ACHN (cell line): ENCODE measurements at regions not wholly inside any gene's neighbourhood (a gene's known extent, or its start where the extent isn't known, plus 50 kb on each side); places are given as distances from the start of the nearest gene placed in this dataset.

Experiments used
- DNase-seq: peaks from one replicate; pipeline ENCODE4 v3.0.0-alpha.2; 2015
- in situ Hi-C: cut with HindIII; loops from 2 replicates; pipeline ENCODE4 v1.10.0; 2017; ENCODE audit warnings: low sequenced_read_pairs, low pct_ligation_motif_present, low pct_unique_long_range_greater_than_20kb

DNA sequence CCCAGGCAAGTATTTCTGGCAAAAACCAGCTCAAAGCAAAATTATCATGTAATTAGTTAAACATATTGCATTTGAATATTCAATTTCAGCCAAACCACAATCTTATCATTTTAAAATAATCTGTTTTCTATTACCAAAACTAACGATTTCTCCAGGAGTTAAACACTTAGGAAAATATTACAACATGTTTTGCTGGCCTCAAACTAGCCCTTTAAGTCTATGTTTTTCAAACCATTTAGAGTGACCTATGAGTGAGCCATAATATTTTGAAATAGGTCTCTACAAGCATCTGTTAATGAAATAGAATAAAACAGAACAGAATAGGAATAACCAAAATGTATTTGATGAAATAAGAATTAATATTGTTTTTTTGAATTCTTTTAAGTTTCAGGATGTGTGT lies 370.9 kb downstream of the COL12A1 start:
- DNase-seq = no peak
- in situ Hi-C loops = no loop called here

DNA sequence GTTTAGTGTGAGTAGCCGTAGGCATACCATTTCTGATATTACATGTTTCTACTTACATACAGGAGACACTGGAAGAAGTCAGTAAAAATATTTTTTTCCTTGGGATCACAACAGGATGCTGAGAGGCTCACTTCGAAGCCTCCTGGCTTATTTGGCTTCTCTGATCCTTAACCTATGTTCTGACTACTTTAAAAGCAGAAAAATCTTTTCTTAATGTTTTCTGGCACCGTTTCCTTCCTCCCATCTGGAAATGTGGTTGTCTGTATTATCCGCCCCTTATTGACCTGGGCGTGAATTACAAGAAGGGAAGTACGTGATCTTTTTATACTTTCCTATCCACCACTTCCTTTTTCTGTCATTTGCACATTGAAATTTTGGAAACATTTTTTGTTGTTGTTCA lies 379.6 kb downstream of the COL12A1 start:
- no peak for DNase-seq
- in situ Hi-C loops = no loop called here

DNA sequence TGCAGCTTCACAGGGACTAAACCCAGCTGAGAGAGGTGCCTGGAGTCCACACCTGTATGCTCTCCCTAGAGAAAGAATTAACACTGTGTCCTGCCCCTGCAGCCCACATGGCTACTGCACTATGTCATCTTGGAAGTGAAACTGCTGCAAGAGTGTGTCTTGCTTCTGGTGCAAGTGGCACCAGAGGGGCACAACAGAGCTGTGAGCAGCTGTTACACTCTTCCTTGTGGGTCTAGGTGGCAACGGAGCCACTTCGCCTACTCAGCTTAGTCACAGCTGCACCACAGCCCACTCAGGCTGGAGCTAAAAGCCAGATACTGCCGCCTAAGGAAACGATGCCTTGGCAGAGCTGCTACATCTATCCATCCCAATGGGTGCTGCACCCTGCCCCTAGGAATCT lies 391.4 kb downstream of the COL12A1 start:
- DNase-seq = no peak

DNA sequence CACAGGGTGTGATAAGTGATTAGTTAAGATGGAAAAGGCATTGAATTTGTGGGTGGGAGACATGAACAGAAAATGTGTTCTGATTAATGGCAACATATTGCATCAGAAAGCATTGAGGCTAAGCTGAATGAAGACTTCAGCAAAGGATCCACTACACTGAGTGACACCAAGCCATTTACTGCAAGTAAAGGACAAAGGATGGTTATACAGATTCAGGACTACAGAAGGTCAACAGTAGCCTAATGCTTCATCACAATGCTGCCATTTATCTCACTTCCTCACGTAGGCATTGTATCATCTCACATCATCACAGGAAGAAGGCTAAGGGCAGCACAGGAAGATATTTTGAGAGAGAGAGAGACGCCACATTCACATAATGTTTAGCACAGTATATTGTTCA lies 398.2 kb downstream of the COL12A1 start:
- in situ Hi-C loops = no loop called here
- no peak for DNase-seq

More for the DNA sequence above, 391.4 kb downstream of the COL12A1 start:
- in situ Hi-C loops = no loop called here

DNA sequence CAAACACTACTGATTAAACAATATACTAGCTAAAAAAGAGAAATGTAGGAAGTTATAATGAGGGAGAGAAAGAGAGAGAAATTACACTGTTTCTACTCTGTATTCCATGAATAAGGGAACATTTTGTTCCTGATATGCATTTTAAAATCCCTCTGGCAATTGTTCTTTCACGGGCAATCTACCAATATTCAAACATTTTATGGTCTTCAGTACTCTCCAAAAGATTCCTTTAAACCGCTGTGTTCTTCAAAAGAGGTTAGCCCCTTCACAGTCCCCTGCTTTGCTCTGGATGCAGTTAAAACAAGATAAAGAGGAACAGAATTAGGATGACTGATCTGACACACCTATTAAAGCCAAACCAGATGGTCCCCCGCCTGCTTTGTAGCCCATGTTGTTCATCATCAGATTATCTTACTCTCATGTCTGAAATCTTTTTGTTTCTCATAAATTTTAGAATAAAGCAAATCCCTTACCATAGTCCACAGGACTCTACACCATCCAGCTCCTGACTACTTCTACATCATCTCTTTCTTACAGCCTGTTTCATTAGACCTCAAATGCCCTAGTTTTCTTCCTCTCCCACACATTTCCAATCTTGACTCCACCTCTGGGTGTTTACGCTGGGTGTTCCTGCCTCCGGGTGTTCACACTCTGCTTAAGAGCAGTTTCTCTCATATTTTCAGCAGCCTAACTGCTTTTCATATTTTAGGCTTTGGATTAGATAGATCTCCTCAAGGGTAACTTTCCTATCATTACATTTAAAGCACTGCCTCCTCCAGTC lies 399.7 kb downstream of the COL12A1 start:
- DNase-seq = no peak
- in situ Hi-C loops = no loop called here

DNA sequence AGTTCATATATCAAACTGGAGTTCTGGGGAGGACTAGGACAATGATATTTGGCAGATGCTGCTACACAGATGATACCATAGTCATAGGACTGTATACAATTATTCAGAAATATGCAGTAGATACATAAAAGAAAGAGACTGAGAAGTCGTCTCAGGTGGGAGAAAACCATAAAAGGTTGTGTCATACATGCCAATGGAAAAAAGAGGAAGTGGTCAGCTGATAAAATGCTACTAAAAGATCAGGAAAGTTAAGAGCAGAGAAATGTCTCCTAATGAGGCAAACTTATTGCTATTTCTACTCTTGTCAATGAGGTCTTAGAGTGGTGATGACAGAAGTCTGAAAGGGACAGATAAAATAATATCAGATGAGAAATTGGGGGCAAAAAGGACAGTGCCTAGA lies 407.6 kb downstream of the COL12A1 start:
- in situ Hi-C loops = no loop called here
- DNase-seq = no peak

DNA sequence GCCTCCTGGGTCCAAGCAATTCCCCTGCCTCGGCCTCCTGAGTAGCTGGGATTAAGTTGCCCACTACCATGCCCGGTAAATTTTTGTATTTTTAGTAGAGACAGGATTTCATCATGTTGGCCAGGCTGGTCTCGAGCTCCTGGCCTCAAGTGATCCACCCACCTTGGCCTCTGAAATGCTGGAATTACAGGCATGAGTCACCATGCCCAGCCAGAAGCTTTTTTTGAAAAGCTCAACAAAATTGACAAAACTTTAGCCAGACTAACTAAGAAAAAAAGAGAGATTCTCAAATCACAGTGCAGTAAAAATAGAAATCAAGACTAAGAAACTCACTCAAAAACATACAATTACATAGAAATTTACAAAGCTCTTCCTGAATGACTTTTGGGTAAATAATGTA lies 420.6 kb downstream of the COL12A1 start:
- no peak for DNase-seq
- in situ Hi-C loops = no loop called here

DNA sequence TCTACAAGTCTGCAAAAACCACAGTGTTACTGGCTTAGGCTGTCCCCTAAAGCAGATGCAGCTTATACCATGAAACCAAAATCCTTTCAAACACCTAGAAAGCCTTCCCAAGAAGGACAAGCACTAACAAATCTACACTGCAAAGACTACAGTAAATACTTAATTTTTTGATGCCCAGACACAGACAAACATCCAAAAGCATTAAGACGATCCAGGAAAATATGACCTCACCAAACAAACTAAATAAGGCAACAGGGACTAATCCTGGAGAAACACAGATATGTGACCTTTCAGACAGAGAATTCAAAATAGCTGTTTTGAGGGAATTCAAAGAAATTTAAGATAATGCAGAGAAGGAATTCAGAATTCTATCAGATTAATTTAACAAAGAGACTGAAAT lies 423.5 kb downstream of the COL12A1 start:
- DNase-seq = no peak
- in situ Hi-C loops = no loop called here

DNA sequence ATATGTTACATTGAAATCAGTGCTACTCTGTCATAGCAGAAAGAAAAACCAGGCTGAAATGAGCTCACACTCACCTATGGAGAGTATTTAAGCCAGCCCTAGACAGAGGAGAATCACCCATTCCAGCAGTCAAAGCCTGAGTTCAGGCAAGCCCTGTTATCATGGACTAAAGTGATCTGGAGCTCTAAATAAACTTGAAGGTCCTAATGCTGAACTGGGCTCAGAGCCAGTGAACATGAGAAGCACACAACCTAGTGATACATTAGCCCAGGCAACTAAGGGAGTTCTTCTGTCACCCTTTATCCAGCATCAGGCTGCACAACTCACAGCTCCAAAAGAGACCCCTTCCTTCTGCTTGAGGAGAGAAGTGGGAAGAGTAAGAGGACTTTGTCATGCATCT lies 425.0 kb downstream of the COL12A1 start:
- no peak for DNase-seq
- in situ Hi-C loops = no loop called here

DNA sequence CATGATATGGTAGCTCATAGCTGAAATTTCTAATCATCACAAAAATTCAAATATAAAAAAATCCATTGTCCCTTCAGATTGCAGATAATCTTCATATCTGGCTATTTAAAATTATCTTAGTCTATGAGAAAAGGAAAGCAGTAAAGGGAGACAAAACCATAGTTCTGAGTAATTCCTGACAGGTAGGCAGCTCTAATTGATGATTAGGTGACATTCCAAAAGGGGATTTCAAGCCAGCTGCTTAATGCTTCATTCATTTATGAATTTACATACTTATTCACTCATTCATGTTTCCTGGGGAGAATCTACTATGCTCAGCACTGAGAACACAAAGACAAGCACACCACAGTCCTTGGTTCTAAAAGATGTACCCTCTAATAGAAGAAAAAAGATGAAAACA lies 437.1 kb downstream of the COL12A1 start:
- DNase-seq = no peak
- in situ Hi-C loops = no loop called here

DNA sequence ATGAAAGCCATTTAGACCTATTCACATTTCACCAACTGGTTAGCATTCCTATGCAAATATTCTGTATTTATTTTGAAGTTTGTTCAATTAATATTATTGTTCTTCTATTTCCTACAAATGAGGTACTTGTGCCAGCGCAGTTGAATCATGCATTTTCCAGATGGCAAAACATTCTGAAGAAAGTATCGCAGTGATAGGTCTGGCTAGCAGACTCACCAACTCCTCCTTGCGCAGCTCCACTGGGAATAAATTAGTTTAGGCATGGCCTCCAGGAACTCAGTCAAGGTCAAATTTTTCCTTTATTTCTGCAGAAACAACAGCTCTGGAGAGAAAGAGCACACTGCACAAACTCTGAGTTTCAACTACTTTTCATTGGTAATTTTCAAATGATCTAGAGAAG lies 437.7 kb downstream of the COL12A1 start:
- in situ Hi-C loops = no loop called here
- DNase-seq = no peak

DNA sequence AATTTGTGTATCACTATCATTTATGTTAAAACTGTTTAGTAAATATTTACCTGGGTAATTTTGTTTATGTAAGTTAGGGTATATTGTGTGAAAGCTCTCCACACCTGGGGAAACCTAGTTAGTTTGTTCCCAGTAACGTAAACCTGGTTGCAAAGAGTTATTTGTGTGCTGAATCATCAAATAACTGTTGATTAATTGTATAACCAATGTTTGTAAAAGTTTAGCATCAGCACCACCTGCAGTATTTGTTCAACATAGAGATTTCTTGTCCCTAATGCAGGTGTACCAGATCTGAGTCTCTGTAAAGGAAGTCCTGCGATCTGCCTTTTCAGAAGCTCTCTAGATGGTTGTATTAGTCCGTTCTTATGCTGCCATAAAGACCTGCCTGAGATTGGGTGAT lies 440.4 kb downstream of the COL12A1 start:
- no peak for DNase-seq
- in situ Hi-C loops = no loop called here

DNA sequence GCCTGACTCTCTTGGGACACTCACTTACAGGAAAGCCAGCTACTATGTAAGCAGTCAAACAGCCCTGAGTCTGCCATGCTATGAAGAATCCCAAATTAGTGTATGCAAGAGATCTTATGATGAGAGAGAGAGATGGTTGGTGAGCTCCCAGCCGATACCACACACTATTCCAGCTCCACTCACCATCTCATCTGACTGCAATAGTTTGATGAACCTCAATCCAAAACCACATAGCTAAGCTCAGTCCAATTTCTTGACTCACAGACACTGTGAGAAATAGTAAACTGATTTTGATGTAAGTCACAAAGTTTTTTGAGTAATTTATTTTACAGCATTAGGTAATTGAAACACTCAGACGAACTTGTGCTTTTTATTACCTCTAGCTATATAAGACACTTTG lies 441.4 kb downstream of the COL12A1 start:
- in situ Hi-C loops = no loop called here
- no peak for DNase-seq

DNA sequence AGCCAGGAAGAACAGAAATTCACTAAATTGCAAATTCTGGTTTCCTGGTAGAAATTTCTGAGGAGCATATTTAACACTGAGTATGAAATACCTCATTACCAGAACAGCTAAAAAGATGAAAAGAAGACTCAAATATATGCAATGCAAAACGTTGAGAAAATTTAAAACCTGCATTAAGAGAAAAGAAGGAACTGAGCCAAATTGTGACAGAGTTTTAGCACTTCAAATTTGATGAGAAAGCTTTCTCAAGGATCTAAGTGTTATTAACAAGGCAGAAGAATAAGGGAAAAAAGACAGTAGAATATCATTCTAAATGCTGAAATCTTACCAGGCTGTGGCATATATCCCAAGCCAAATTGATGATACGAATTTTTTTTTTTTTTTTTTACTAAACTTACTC lies 443.0 kb downstream of the COL12A1 start:
- in situ Hi-C loops = no loop called here
- DNase-seq = no peak

DNA sequence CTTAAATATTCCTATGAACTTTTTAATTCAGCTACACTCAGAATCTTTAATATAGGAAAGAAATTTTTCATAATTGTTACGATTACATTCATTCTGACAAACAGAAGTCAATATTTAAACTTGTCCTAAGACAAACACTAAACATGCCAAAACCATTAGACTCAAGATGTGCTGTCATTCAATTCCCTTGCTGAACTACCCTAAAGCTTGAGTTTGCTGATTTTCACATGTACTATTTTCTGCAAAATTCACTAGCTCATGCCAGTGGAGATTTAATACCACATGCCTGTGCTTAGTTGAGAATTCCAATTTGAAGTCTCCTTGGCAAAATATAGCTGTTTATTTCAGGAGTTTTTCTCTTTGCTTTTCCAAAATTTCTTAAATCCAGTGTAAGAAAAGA lies 448.0 kb downstream of the COL12A1 start:
- DNase-seq = no peak
- in situ Hi-C loops = no loop called here

DNA sequence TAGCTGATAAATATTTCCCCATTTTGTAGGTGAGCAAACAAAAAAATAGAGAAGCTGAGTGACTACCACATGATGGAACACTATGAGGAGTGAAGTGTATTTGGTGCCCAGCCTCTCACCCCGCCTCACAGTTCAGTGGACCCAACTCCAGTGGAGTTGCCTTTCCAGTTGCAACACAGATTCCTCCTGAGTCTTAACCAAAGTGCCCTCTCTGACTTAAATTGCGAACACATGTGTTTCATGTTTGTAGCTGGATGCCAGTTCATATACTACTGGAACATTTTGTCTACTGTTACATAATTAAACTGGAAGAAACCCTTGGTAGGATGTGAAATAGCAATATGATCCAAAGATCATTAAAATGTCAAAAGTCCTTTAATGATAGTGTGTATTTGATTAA lies 448.9 kb downstream of the COL12A1 start:
- DNase-seq = no peak
- in situ Hi-C loops = no loop called here

DNA sequence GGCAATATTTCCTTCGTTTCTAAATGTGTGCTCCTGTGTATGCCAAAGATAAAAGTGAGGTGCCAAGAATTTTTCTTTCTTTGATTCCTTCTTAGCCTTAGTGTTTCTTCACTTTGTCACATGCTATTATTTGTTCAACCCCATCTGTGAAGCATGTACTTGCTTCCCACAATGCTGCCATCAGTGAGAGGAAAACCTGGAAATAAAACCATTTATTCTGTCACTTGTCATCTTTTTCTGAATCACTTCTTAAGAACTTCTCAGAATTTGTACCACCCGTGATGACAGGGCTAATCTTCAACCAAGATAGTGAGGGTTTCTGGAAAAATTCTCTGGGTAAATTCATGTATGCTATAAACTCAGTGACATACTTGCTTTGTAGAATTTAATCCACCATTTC lies 450.1 kb downstream of the COL12A1 start:
- DNase-seq = no peak
- in situ Hi-C loops = no loop called here

DNA sequence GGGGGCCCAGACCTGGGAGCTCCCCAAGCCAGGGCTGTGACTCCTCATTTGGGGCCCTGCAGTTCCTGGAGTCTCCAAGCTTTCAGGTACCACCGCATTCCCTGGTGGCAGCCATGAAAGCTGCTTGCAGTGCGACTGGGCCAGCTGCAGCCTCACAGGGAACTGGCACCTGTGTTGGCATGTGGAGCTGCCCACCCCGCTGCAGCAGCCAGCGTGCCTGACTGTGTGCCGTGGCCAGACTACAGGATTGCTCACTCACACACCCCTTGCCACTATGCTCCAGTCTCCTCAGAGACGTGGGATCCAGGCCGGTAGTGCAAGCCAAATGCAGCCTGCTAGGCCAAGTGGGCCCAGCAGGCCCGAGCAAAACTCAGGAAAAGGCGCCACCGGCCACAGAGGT lies 450.7 kb downstream of the COL12A1 start:
- in situ Hi-C loops = no loop called here

DNA sequence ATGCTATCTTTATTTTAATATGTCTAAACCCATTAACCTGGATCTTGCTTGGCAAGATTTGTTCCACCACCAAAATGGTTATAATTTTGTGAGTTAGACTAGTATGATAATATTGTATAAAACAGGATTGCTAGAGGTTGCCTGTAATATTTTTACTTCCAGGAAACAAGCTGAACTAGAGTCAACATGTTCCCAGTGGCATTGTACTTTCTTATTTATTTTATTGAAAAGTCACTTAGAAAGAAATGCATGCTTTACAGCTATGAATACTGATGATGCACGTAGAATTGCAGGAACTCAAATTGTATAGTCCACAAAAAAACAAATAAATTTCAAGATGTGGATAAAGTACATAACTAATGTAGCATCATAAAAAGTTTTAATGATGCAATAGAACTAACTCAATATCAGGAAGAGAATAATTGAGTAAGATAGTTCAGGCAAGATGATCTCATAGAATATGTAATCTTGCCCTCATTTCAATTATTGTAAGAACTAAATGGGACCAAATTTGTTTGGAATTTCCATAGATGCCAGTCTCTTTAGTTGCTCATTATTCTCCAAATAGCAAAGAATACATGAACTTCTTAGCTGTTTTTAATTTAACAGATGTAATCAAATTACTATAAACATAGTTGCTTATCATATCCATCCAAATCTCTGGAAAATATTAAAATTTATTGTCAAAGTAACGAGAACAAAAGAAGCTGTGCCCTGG lies 451.8 kb downstream of the COL12A1 start:
- in situ Hi-C loops = no loop called here
- DNase-seq = no peak

More for the DNA sequence above, 450.7 kb downstream of the COL12A1 start:
- DNase-seq = no peak

DNA sequence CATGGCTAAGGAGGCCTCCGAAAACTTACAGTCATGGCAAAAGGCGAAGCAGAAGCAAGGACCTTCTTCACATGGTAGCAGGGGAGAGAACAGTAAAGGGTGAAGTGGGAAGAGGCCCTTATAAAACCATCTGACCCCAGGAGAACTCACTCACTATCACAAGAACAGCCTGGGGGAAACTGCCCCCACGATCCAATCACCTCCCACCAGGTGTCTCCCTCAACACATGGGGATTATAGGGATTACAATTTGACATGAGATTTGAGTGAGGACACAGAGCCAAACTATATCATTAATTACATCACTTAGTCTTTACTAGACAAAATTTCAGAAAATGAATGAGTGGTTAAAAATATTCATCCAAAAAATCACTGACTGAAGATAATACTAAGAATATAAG lies 453.6 kb downstream of the COL12A1 start:
- no peak for DNase-seq
- in situ Hi-C loops = no loop called here
